ENCODE measurements at regions not wholly inside any gene's neighbourhood (a gene's known extent, or its start where the extent isn't known, plus 50 kb on each side); places are given as distances from the start of the nearest gene placed in this dataset.

DNA sequence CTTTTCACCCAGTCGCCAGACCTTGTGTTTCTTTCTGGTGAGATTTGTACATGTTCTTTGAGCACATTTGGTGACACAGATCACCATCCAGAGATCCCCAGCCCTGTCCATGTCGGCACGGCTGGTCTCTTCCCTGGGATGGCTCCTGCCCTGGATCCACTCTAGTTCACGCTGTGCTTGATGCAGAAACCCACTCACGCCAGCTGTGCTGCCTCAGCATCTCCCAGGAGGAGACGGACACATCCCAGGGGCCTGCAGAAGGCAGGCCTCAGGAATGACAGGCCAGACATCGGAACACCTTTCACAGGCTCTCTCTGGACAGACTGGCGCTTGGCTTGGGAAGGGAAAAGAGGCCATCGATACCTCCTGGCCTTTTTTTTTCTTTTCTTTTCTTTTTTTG lies 203.6 kb downstream of the ACKR3 start:
- TF ChIP-seq, protein P1, sequence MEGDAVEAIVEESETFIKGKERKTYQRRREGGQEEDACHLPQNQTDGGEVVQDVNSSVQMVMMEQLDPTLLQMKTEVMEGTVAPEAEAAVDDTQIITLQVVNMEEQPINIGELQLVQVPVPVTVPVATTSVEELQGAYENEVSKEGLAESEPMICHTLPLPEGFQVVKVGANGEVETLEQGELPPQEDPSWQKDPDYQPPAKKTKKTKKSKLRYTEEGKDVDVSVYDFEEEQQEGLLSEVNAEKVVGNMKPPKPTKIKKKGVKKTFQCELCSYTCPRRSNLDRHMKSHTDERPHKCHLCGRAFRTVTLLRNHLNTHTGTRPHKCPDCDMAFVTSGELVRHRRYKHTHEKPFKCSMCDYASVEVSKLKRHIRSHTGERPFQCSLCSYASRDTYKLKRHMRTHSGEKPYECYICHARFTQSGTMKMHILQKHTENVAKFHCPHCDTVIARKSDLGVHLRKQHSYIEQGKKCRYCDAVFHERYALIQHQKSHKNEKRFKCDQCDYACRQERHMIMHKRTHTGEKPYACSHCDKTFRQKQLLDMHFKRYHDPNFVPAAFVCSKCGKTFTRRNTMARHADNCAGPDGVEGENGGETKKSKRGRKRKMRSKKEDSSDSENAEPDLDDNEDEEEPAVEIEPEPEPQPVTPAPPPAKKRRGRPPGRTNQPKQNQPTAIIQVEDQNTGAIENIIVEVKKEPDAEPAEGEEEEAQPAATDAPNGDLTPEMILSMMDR (IDR thresholded peaks at IDR 0.05): no peak
- TF ChIP-seq POLR2A (IDR thresholded peaks at IDR 0.05): no peak
